GM18868 (cell line): ENCODE measurements at regions not wholly inside any gene's neighbourhood (a gene's known extent, or its start where the extent isn't known, plus 50 kb on each side); places are given as distances from the start of the nearest gene placed in this dataset.
"Not testable (repeated sequence)": the region's sequence is repeated elsewhere in the genome, so short reads cannot be mapped to it uniquely, and the experiment has no call there.

Source experiments
- ATAC-seq: cut with Tn5 transposase; IDR thresholded peaks from one replicate; pipeline ENCODE4 v1.9.1; 2021; ENCODE audit warnings: mild to moderate bottlenecking, moderate library complexity; ENCODE audit not compliant: unreplicated experiment

- no peak for ATAC-seq
Observed at GRCh38 chr9:101893661-101894646, 155.5 kb upstream of the GRIN3A start.

- ATAC-seq: no peak
Observed at GRCh38 chr9:101881508-101881907, 143.1 kb upstream of the GRIN3A start.

- ATAC-seq: no peak
Observed at GRCh38 chr9:101880846-101881245, 142.4 kb upstream of the GRIN3A start.

- ATAC-seq: no peak
Observed at GRCh38 chr9:101878734-101879133, 140.3 kb upstream of the GRIN3A start.

- no peak for ATAC-seq
Observed at GRCh38 chr9:101877439-101877838, 139.0 kb upstream of the GRIN3A start.

GRCh38 chr9:101861472-101861871 is 123.0 kb upstream of the GRIN3A start:
- peak; percentile 45 for ATAC-seq

GRCh38 chr9:101860920-101861319 is 122.5 kb upstream of the GRIN3A start:
- ATAC-seq: peak; percentile 92

- no peak for ATAC-seq
Observed at GRCh38 chr9:101859620-101860019, 121.2 kb upstream of the GRIN3A start.

- ATAC-seq: no peak
Observed at GRCh38 chr9:101858026-101858425, 119.6 kb upstream of the GRIN3A start.

- ATAC-seq: no peak
Observed at GRCh38 chr9:101849102-101849707, 110.8 kb upstream of the GRIN3A start.

GRCh38 chr9:101848485-101848919 is 110.1 kb upstream of the GRIN3A start:
- ATAC-seq: peak; percentile 49

- no peak for ATAC-seq
Observed at GRCh38 chr9:101846161-101846560, 107.7 kb upstream of the GRIN3A start.

GRCh38 chr9:101840694-101841188 is 102.3 kb upstream of the GRIN3A start:
- ATAC-seq: no peak

- ATAC-seq: not testable (repeated sequence)
Observed at GRCh38 chr9:101838988-101839387, 100.5 kb upstream of the GRIN3A start.

GRCh38 chr9:101836021-101836420 is 97.6 kb upstream of the GRIN3A start:
- no peak for ATAC-seq

- no peak for ATAC-seq
Observed at GRCh38 chr9:101832486-101832885, 94.0 kb upstream of the GRIN3A start.

GRCh38 chr9:101821450-101821849 is 83.0 kb upstream of the GRIN3A start:
- ATAC-seq: not testable (repeated sequence)

- ATAC-seq: not testable (repeated sequence)
Observed at GRCh38 chr9:101820983-101821382, 82.5 kb upstream of the GRIN3A start.

GRCh38 chr9:101814064-101814463 is 75.6 kb upstream of the GRIN3A start:
- ATAC-seq: no peak

GRCh38 chr9:101807879-101808278 is 69.4 kb upstream of the GRIN3A start:
- ATAC-seq: not testable (repeated sequence)

GRCh38 chr9:101796044-101796443 is 57.6 kb upstream of the GRIN3A start:
- ATAC-seq: no peak

GRCh38 chr9:101795147-101795546 is 56.7 kb upstream of the GRIN3A start:
- ATAC-seq: no peak
